Thoracic aorta (tissue), 2 donors: ENCODE measurements at regions not wholly inside any gene's neighbourhood (a gene's known extent, or its start where the extent isn't known, plus 50 kb on each side); places are given as distances from the start of the nearest gene placed in this dataset.

Experiments
- ATAC-seq: fragments of 150-250 bp; one replicate; pipeline ENCODE4 v1.8.0; 2017; ENCODE audit warnings: low read depth; ENCODE audit not compliant: insufficient number of reproducible peaks, low FRiP score
- DNase-seq: peaks from one replicate; pipeline ENCODE4 v3.0.0-alpha.2; 2020; ENCODE audit warnings: low spot score
- H3K27ac ChIP-seq, 2 donors: fragments of 200-600 bp; sonication (generic); 1 replicate in 1 of 2; 2 replicates in 1 of 2; pipeline ENCODE4 v1.5.1; 2016; ENCODE audit warnings: mild to moderate bottlenecking in 2 of 2, moderate library complexity in 2 of 2
- H3K27me3 ChIP-seq: fragments of 200-600 bp; sonication (generic); replicated peaks from 2 replicates; pipeline ENCODE4 v1.6.0; 2016; ENCODE audit warnings: mild to moderate bottlenecking; ENCODE audit not compliant: insufficient read depth
- H3K36me3 ChIP-seq: fragments of 200-600 bp; sonication (generic); one replicate; pipeline ENCODE4 v1.5.1; 2016
- H3K4me1 ChIP-seq, 2 donors: fragments of 200-600 bp; sonication (generic); 1 replicate in 1 of 2; 2 replicates in 1 of 2; pipeline versions ENCODE4 v1.5.1 to v1.6.0; 2016; ENCODE audit warnings: low read depth in 2 of 2, mild to moderate bottlenecking in 1 of 2; ENCODE audit not compliant: control insufficient read depth in 1 of 2
- H3K4me3 ChIP-seq: fragments of 200-600 bp; sonication (generic); 2 replicates; pipeline ENCODE4 v1.5.1; 2016; ENCODE audit warnings: mild to moderate bottlenecking
- H3K9me3 ChIP-seq: fragments of 200-600 bp; sonication (generic); 2 replicates; pipeline ENCODE4 v1.5.1; 2016
- CTCF ChIP-seq: fragments of 200-600 bp; sonication (generic); IDR thresholded peaks from one replicate; pipeline ENCODE4 v1.5.1; 2019; ENCODE audit warnings: antibody characterized with exemption

GRCh38 chr17:13333661-13334060 is 268.1 kb downstream of the HS3ST3A1 start:
- no peak for DNase-seq

DNA sequence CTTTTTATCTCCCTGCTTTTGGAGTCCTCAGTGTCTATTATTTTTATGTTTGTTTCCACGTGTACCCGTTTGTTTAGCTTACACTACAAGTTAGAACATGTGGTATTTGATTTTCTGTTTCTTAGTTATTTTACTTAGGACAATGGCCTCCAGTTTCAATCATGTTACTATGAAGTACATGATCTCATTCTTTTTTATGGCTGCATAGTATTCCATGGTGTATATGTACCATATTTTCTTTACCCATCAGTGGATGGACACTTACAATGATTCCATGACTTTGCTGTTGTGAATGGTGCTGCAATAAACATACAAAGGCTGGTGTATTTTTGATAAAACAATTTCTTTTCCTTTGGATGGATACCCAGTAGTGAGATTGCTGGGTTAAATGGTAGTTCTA is 269.5 kb downstream of the HS3ST3A1 start:
- Histone ChIP-seq H3K36me3 (no peaks in the 10 kb centered on the region), H3K4me3 (no peak overlapping the region), H3K9me3 (no peaks in the 10 kb centered on the region), H3K27ac (no peak overlapping the region), H3K27me3 (no peaks in the 10 kb centered on the region), H3K4me1 (no peaks in the 10 kb centered on the region)
- DNase-seq: no peak
- TF ChIP-seq CTCF: no peak
- no peak for ATAC-seq

More at GRCh38 chr17:13333661-13334060, 268.1 kb downstream of the HS3ST3A1 start:
- H3K27ac ChIP-seq: no peak overlapping the region
- no peak overlapping the region for H3K4me3 ChIP-seq
- no peak for ATAC-seq
- H3K36me3 ChIP-seq: no peaks in the 10 kb centered on the region
- H3K4me1 ChIP-seq: no peaks in the 10 kb centered on the region
- H3K9me3 ChIP-seq: no peaks in the 10 kb centered on the region
- H3K27me3 ChIP-seq: no peaks in the 10 kb centered on the region
- TF ChIP-seq CTCF: no peak

- no peak for DNase-seq
These were observed 272.3 kb downstream of the HS3ST3A1 start for GRCh38 chr17:13329421-13329820.

GRCh38 chr17:13323990-13324389 is 277.7 kb downstream of the HS3ST3A1 start:
- no peaks in the 10 kb centered on the region for H3K27me3 ChIP-seq
- no peaks in the 10 kb centered on the region for H3K9me3 ChIP-seq
- H3K4me3 ChIP-seq: no peak overlapping the region
- no peak overlapping the region for H3K27ac ChIP-seq
- no peaks in the 10 kb centered on the region for H3K36me3 ChIP-seq
- no peaks in the 10 kb centered on the region for H3K4me1 ChIP-seq
- ATAC-seq (no peak), DNase-seq (no peak)
- no peak for TF ChIP-seq CTCF

More at GRCh38 chr17:13329421-13329820, 272.3 kb downstream of the HS3ST3A1 start:
- no peak for TF ChIP-seq CTCF
- Histone ChIP-seq H3K27me3 (no peaks in the 10 kb centered on the region), H3K9me3 (no peaks in the 10 kb centered on the region), H3K4me3 (no peak overlapping the region), H3K4me1 (no peaks in the 10 kb centered on the region), H3K36me3 (no peaks in the 10 kb centered on the region), H3K27ac (no peak overlapping the region)
- ATAC-seq: no peak

GRCh38 chr17:13321951-13322701 is 279.6 kb downstream of the HS3ST3A1 start:
- no peak overlapping the region for H3K27ac ChIP-seq
- H3K9me3 ChIP-seq: no peaks in the 10 kb centered on the region
- TF ChIP-seq CTCF: no peak
- ATAC-seq (no peak), DNase-seq (no peak)
- no peaks in the 10 kb centered on the region for H3K36me3 ChIP-seq
- H3K4me1 ChIP-seq: no peaks in the 10 kb centered on the region
- H3K4me3 ChIP-seq: no peak overlapping the region
- no peaks in the 10 kb centered on the region for H3K27me3 ChIP-seq
